ENCODE measurements at regions not wholly inside any gene's neighbourhood (a gene's known extent, or its start where the extent isn't known, plus 50 kb on each side); places are given as distances from the start of the nearest gene placed in this dataset.

DNA sequence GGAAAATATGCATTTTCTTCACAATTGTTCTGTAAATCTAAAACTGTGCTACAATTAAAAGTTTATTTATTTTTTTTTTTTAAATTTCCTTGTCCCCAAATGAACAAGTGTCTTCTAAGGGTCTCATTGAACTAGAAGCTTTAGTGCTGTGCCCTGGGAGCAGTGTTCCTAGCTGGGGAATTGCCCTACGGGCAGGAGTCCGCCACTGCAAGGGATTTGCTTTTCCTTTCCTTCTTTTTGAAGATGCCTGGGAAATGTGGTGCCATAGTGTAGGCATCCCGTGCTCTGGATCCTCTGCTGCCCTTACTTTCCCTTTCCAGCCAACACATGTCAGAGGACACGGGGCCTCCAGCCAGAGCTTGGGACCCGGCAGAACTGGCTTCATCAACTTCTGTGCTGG lies 177.1 kb upstream of the CTBP2 start:
- no peaks in the 10 kb centered on the region for H3K79me2 ChIP-seq (ENCODE audit: control insufficient read depth, insufficient read depth, low read length)
- CTCF ChIA-PET: no interaction called here
- no peaks in the 10 kb centered on the region for H3K4me1 ChIP-seq (ENCODE audit: control insufficient read depth in 2 of 2, insufficient read depth in 2 of 2, low read length in 2 of 2)
- no peaks in the 10 kb centered on the region for H3K36me3 ChIP-seq (replicated peaks in 1 of 2; ENCODE audit: control extremely low read depth in 1 of 2, control insufficient read depth in 1 of 2, extremely low read depth in 1 of 2, insufficient read depth in 2 of 2, low read length in 1 of 2)
- Mint-ChIP-seq H3K27ac (no peak overlapping the region), H3K9me3 (ENCODE audit: insufficient read depth) (no peaks in the 10 kb centered on the region), H3K4me3 (no peak overlapping the region), H3K27me3 (peaks cover 14% of the 10 kb centered on the region), H3K4me1 (no peaks in the 10 kb centered on the region)
- H2AFZ ChIP-seq (ENCODE audit: insufficient read depth, low read depth, low read length, poor library complexity, severe bottlenecking): no peak overlapping the region
- H4K20me1 ChIP-seq (ENCODE audit: control insufficient read depth, insufficient read depth, low read length, poor library complexity, severe bottlenecking): no peaks in the 10 kb centered on the region
- no peak overlapping the region for H3K4me3 ChIP-seq (ENCODE audit: control extremely low read depth in 1 of 5, extremely low read depth in 1 of 5, insufficient read depth in 1 of 5, low read depth in 2 of 5, low read length in 4 of 5)
- 33% methylated on average over 1 of the region's 5 CpGs for WGBS (ENCODE audit: insufficient coverage)
- no peak for ATAC-seq (ENCODE audit: low read depth)
- no peak for DNase-seq
- no peak for TF ChIP-seq EZH2 (IDR thresholded peaks at IDR 0.05; ENCODE audit: borderline replicate concordance, insufficient read depth, low read depth, low read length, poor library complexity, severe bottlenecking)
- TF ChIP-seq, protein P1, sequence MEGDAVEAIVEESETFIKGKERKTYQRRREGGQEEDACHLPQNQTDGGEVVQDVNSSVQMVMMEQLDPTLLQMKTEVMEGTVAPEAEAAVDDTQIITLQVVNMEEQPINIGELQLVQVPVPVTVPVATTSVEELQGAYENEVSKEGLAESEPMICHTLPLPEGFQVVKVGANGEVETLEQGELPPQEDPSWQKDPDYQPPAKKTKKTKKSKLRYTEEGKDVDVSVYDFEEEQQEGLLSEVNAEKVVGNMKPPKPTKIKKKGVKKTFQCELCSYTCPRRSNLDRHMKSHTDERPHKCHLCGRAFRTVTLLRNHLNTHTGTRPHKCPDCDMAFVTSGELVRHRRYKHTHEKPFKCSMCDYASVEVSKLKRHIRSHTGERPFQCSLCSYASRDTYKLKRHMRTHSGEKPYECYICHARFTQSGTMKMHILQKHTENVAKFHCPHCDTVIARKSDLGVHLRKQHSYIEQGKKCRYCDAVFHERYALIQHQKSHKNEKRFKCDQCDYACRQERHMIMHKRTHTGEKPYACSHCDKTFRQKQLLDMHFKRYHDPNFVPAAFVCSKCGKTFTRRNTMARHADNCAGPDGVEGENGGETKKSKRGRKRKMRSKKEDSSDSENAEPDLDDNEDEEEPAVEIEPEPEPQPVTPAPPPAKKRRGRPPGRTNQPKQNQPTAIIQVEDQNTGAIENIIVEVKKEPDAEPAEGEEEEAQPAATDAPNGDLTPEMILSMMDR (IDR thresholded peaks at IDR 0.05): no peak
- POLR2A ChIA-PET: no interaction called here
- H3K9me3 ChIP-seq (ENCODE audit: control extremely low read depth in 1 of 3, control insufficient read depth in 2 of 3, insufficient read depth in 1 of 3, low read length in 2 of 3): peaks cover 0 to 6% (median 0%) of the 10 kb centered on the region in 3 donors
- intact Hi-C loops (cut with micrococcal nuclease): no loop called here
- peaks cover 0 to 2% (median 0%) of the 10 kb centered on the region in 4 experiments for H3K27me3 ChIP-seq (replicated peaks in 1 of 4; ENCODE audit: control extremely low read depth in 1 of 4, control insufficient read depth in 3 of 4, insufficient read depth in 4 of 4, low read length in 3 of 4)
- H3K4me2 ChIP-seq (replicated peaks; ENCODE audit: low read depth, low read length, poor library complexity, severe bottlenecking): no peak overlapping the region
- H3K9ac ChIP-seq (ENCODE audit: low read length): no peak overlapping the region
- no peak overlapping the region for H3K27ac ChIP-seq (ENCODE audit: low read length in 2 of 2)

- TF ChIP-seq EZH2 (IDR thresholded peaks at IDR 0.05; ENCODE audit: borderline replicate concordance, insufficient read depth, low read depth, low read length, poor library complexity, severe bottlenecking): no peak
- TF ChIP-seq, protein P1 (IDR thresholded peaks at IDR 0.05): no peak
- ChIA-PET CTCF (no interaction called here), POLR2A (no interaction called here)
- 100% methylated on average over 1 of the region's 2 CpGs for WGBS (ENCODE audit: insufficient coverage)
- Mint-ChIP-seq H3K4me3 (no peak overlapping the region), H3K27me3 (peaks cover 14% of the 10 kb centered on the region), H3K9me3 (ENCODE audit: insufficient read depth) (no peaks in the 10 kb centered on the region), H3K27ac (no peak overlapping the region), H3K4me1 (no peaks in the 10 kb centered on the region)
- DNase-seq (no peak), ATAC-seq (ENCODE audit: low read depth) (no peak)
- no peak overlapping the region for H3K4me3 ChIP-seq (ENCODE audit: control extremely low read depth in 1 of 5, extremely low read depth in 1 of 5, insufficient read depth in 1 of 5, low read depth in 2 of 5, low read length in 4 of 5)
- H3K27me3 ChIP-seq (replicated peaks in 1 of 4; ENCODE audit: control extremely low read depth in 1 of 4, control insufficient read depth in 3 of 4, insufficient read depth in 4 of 4, low read length in 3 of 4): peaks cover 0 to 6% (median 0%) of the 10 kb centered on the region in 4 experiments
- H3K36me3 ChIP-seq (replicated peaks in 1 of 2; ENCODE audit: control extremely low read depth in 1 of 2, control insufficient read depth in 1 of 2, extremely low read depth in 1 of 2, insufficient read depth in 2 of 2, low read length in 1 of 2): no peaks in the 10 kb centered on the region
- H3K4me2 ChIP-seq (replicated peaks; ENCODE audit: low read depth, low read length, poor library complexity, severe bottlenecking): no peak overlapping the region
- H3K27ac ChIP-seq (ENCODE audit: low read length in 2 of 2): no peak overlapping the region
- peaks cover 0 to 11% (median 0%) of the 10 kb centered on the region in 3 donors for H3K9me3 ChIP-seq (ENCODE audit: control extremely low read depth in 1 of 3, control insufficient read depth in 2 of 3, insufficient read depth in 1 of 3, low read length in 2 of 3)
- no peaks in the 10 kb centered on the region for H3K4me1 ChIP-seq (ENCODE audit: control insufficient read depth in 2 of 2, insufficient read depth in 2 of 2, low read length in 2 of 2)
- intact Hi-C loops (cut with micrococcal nuclease): no loop called here
- H4K20me1 ChIP-seq (ENCODE audit: control insufficient read depth, insufficient read depth, low read length, poor library complexity, severe bottlenecking): no peaks in the 10 kb centered on the region
- H2AFZ ChIP-seq (ENCODE audit: insufficient read depth, low read depth, low read length, poor library complexity, severe bottlenecking): no peak overlapping the region
- H3K9ac ChIP-seq (ENCODE audit: low read length): no peak overlapping the region
- no peaks in the 10 kb centered on the region for H3K79me2 ChIP-seq (ENCODE audit: control insufficient read depth, insufficient read depth, low read length)
Observed at GRCh38 chr10:125334545-125334944, 174.2 kb upstream of the CTBP2 start.

All from B cell (primary cell).